ENCODE measurements at regions not wholly inside any gene's neighbourhood (a gene's known extent, or its start where the extent isn't known, plus 50 kb on each side); places are given as distances from the start of the nearest gene placed in this dataset.

DNA sequence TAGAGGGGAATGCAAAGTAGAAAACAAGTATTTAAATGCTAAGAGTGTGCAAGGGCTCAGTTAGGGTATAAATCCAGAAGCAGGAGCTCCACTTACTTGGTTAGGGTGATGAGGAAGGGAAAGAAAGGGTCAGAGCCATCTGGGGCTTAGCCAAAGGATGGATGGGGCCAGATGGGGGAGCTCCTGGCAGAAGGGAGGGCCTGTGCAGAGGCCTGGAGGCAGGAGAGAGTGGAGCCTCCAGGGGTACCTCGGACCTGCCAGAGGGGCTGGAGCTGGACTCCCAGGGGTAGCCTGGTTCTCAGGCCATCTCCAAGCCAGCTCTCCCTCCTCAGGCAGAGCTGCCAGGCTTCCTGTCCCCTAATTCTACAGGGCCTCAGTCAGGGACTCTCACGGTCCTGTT is 506.3 kb downstream of the SHQ1 start:
- no peak for DNase-seq (ENCODE audit: low read depth)

- DNase-seq (ENCODE audit: low read depth), result no peak
Measured at GRCh38 chr3:72341380-72341770, 506.9 kb downstream of the SHQ1 start.

- DNase-seq (ENCODE audit: low read depth), result no peak
Measured at GRCh38 chr3:72340476-72341379, 507.5 kb downstream of the SHQ1 start.

GRCh38 chr3:72340056-72340455 is 508.2 kb downstream of the SHQ1 start:
- DNase-seq (ENCODE audit: low read depth), result no peak

DNA sequence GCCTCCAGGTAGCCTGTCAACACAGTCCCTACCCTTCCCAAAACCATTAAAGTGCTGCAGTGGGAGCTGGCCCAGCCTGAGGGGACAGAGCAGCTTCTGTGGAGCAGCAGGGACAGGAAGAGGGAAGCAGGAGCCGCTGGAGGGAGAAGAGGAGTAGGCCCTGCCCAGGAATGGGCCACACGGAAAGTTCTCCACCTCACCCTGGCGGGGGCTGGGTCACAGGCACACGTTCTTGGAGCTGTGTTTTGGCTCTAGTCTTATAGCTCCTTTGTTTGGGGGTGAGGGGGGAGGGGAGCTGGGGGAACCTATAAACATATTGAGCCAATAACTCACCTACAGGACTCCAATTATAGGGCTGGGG is 508.6 kb downstream of the SHQ1 start:
- DNase-seq (ENCODE audit: low read depth), result no peak

GRCh38 chr3:72338942-72339669 is 509.1 kb downstream of the SHQ1 start:
- peak; percentile 76 for DNase-seq (ENCODE audit: low read depth)

DNA sequence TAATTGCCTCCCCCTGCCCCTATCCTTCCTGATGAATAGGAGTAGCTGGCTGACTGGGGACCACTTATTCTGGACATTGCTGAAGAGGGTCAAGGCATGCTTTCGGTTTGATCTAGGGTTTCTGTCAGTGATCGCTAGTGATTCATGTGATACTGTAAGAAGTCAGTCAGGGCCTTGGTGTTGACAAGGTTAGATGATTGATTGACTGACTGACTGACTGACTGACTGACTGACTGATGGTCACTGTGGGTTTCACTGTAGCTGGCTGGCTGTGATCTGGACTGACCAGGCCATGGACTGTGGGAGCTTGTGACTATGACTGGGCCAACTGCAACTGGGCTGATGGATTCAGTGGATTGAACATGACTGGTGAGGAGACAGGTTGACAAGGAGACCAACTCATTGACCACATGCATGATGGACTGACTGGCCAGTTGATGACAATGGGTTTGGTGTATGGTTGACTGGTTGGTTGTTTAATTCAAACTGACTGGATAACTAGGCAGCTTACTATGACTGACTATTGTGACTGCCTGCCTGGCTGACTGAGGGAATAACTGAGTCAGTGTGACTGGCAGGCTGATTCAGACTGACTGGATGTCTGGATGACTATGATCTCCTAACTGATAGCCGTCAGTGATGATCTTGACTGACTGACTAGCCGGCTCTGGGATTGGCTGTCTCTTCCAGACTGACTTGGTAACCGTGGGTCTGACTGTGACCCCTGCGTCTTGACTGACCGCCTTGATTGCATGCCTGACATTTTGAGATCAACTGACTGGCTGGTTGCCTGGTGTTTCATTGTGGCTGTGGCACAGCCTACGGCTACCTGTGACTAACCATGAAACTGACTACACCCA is 509.9 kb downstream of the SHQ1 start:
- DNase-seq (ENCODE audit: low read depth), result no peak

- no peak for DNase-seq (ENCODE audit: low read depth)
Measured at GRCh38 chr3:72337480-72337855, 510.8 kb downstream of the SHQ1 start.

- DNase-seq (ENCODE audit: low read depth), result peak; percentile 59
Measured at GRCh38 chr3:72336821-72337479, 511.3 kb downstream of the SHQ1 start.

DNA sequence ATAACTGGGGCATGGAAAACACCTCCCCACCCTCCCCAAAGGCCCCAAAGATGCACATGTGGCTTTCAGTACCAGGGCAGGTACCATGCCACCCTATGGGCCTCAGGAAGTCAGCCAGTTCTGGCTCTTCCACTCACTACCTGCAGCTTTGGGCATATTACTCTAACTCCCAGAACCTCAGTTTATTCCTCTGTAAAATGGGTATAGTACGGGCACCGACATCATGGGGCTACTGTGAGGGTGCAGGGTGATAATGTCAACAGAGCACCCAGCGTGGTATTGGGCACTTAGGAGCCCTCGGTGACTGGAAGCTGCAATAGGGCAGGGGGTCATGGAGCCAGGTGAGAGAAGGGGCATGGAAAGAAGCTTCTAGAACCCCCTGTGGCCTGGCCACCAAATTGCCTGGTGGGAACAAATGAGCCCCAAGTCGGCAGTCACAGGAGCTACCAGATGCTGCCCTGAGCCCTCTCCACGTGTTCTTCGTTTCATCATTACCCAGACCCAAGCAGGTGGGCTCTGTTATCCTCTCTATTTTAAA is 512.1 kb downstream of the SHQ1 start:
- no peak for DNase-seq (ENCODE audit: low read depth)

GRCh38 chr3:72335458-72336095 is 512.7 kb downstream of the SHQ1 start:
- no peak for DNase-seq (ENCODE audit: low read depth)

DNA sequence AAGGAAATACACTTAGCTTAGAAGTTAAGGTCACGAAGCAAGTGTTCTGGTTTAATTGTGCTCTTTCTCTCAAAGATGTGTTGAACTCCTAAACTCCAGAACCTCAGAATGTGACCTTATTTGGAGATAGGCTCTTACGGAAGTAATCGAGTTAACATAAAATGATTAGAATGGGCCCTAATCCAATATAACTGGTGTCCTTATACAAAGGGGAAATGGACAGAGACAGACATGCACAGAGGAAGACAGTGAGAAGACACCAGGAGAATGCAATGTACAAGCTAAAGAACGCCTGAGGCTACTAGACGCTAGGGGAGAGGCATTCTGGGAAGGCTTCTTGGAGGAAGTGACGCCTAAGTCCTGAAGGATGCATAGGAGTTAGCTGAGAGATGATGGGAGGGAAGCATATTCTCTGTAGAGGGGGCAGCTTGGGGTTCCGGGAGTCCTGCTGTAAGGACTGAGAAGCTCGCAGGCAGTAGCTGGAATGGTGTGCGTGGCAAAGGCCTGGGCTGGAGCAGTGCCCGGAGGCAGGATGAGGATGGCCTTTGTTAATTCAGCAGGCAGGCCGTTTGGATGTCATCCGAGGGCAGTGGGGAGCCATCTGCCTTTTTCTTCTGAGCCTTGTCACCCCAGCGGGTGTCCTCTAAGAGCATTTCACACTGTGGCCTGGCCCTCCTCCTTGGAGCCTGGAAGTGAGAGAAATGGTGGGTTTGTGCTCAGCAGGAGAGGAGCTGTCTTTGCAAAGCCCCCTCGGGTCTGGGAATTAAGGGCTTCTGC is 513.4 kb downstream of the SHQ1 start:
- no peak for DNase-seq (ENCODE audit: low read depth)

GRCh38 chr3:72332689-72333088 is 515.6 kb downstream of the SHQ1 start:
- no peak for DNase-seq (ENCODE audit: low read depth)

- no peak for DNase-seq (ENCODE audit: low read depth)
Measured at GRCh38 chr3:72332036-72332435, 516.2 kb downstream of the SHQ1 start.

GRCh38 chr3:72331076-72331475 is 517.2 kb downstream of the SHQ1 start:
- DNase-seq (ENCODE audit: low read depth), result no peak

- DNase-seq (ENCODE audit: low read depth), result no peak
Measured at GRCh38 chr3:72329354-72329753, 518.9 kb downstream of the SHQ1 start.

DNA sequence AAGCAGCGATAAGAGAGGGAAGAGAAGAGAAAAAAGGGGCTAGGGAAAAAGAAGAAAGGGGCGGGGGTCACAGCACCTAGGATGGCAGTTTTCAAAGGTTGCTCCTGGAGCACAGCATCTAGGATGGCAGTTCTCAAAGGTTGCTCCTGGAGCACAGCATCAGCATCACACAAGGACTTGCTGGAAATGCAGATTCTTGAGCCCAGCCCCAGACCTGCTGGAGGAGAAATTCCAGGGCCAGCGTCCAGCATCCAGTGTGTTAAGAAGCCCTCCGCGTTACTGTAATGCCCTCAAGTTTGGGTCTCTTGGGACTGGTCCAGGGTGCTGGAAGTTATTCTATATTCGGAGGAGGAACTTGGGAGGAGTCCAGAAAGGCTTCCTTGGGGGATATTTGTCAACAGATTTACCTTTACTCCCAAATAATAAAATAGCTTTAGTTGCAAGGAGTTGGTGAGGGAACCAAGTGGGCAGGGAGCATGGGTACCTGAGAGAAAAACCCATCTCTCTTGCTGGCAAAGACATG is 519.4 kb downstream of the SHQ1 start:
- no peak for DNase-seq (ENCODE audit: low read depth)

DNA sequence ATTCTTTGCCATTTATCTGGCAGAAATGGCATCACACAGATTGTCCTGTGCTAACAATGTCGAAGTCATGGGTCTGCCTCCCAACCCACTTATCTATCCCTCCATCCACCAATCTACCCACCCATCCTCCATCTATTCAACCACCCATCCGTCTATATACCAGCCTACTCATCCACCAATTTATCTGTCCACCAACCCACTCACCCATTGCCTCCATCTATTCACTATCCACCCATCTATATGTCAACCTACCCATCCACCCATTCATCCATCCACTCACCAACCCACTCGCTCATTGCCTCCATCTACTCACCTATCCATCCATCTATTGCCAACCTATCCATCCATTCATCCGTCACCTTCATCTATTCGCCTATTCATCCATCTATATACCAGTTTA is 521.2 kb downstream of the SHQ1 start:
- DNase-seq (ENCODE audit: low read depth), result no peak

GRCh38 chr3:72324253-72324811 is 523.9 kb downstream of the SHQ1 start:
- no peak for DNase-seq (ENCODE audit: low read depth)

DNA sequence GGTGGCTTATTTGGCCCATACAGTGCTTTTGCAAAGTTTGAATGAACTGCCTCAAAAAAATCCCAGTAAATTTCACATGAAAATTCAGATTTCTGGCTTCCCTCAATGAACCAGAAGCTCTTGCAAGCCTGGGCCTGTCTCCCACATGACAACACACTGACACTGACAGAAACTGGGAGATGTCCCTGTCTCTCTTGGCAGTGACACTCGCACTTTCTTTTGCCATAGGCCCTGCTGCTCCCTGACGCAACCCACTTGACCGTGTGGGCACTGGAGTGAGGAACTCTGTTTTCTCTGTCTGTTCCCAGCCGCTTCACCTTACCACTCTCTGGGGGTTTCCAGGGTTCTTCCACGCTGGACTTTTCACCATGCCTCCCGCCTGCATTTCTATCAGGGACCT is 524.5 kb downstream of the SHQ1 start:
- DNase-seq (ENCODE audit: low read depth), result no peak

All from GM04504 (cell line).